Left renal cortex interstitium (tissue), 4 donors: ENCODE measurements at regions not wholly inside any gene's neighbourhood (a gene's known extent, or its start where the extent isn't known, plus 50 kb on each side); places are given as distances from the start of the nearest gene placed in this dataset.

Experiments
- DNase-seq, 4 donors: peaks; one replicate each; pipeline ENCODE4 v3.0.0-alpha.2; 2013; ENCODE audit warnings: low read depth in 4 of 4, low spot score in 2 of 4, missing footprints in 1 of 4

- DNase-seq: no peak
Observed at GRCh38 chr2:60174146-60174545, 379.3 kb downstream of the BCL11A start.

DNA sequence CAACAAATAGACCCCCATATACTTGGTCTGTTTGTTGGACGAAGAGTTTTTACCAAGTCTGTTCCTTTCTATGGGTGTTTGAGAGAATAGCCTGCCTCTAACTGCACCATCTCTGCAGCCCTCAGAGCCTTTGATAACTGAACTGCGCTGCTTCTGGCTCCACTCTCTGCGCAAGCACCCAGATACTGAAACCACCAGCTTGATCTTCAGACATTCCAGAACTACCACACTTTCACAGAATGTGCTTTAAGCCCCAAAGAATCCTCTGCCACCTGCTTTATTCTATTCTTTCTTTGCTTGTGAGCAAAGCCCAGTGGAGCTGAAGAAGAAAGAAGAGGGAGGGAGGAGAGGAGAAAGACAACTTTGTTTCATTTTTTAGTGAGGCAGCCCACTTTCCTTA lies 380.7 kb downstream of the BCL11A start:
- no peak for DNase-seq

DNA sequence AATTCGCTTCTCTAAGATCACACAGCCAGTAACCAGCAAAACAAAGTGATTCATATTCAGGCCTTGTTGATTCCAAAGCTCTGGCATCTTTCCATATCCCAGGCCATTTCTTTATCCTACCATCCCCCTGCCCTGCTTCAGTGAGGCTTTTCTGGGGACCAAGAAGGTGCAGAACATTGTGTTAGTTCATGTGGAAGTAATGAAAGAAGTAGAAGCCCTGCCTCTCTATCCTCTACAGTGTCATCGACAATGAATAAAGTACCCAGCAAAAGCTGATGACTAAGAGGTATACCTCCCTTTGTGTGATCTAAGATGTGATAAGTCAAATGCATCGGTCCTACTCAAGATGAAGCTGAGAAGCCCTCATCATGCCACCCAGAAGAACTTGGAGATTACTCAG lies 383.2 kb downstream of the BCL11A start:
- DNase-seq: no peak

- no peak for DNase-seq
Observed at GRCh38 chr2:60168247-60168646, 385.2 kb downstream of the BCL11A start.

DNA sequence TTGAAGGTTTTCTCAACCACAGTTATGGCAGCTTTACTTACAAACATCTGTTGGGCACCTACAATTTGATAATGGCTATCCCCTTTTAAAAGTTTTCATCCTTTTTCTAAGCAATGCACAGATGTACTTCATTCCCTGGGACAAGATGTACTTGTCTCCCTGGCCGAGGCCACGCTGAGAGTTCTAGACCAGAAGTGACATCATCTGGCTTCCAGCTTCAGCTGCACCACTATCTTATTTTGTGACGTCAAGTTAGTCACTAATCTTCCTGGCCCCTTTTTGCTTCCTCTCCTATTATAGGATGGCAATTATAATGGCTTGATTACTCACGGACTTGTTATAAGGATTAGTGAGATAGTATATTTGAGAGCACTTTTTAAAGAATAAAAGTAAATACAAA lies 386.4 kb downstream of the BCL11A start:
- no peak for DNase-seq

GRCh38 chr2:60163691-60164090 lies 389.8 kb downstream of the BCL11A start:
- DNase-seq: no peak

- no peak for DNase-seq
Observed at GRCh38 chr2:60159519-60159918, 393.9 kb downstream of the BCL11A start.

DNA sequence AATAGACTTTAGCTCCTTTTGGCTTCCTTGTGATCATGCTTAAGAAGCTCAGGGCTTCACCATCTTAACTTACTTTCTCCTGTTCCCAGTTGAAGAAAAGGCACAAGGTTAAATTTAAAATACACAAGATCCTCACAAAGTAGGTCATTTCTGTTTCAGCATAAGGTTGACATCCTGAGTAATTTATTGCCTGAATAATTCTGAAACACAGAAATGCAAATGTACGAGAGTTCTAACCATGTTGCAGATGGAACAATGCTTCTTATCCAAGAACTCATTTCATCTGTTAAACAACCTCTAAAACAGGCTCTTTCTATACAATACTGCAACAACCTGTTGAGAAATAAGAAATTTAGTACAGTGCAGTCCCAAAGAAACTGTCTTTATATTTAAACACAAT lies 395.2 kb downstream of the BCL11A start:
- no peak for DNase-seq

GRCh38 chr2:60157283-60157682 lies 396.2 kb downstream of the BCL11A start:
- DNase-seq: no peak

DNA sequence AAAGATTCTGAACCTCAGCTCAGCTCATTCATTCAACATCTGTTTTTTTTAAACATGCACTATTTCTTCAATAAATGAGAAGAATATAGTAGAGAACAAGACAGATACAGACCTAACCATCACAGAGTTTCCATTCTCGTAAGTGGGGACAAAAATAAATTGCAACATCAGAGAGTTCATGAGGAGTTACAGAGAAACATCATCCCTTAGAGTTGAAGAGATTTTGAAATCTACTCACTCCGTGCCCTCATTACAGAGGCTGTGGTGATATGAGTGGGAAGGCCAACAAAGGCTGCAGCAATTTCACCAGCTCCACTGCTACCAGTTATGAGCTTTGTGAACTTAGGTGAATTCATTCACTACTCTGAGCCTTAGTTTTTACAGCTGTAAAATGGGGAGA lies 399.3 kb downstream of the BCL11A start:
- no peak for DNase-seq

DNA sequence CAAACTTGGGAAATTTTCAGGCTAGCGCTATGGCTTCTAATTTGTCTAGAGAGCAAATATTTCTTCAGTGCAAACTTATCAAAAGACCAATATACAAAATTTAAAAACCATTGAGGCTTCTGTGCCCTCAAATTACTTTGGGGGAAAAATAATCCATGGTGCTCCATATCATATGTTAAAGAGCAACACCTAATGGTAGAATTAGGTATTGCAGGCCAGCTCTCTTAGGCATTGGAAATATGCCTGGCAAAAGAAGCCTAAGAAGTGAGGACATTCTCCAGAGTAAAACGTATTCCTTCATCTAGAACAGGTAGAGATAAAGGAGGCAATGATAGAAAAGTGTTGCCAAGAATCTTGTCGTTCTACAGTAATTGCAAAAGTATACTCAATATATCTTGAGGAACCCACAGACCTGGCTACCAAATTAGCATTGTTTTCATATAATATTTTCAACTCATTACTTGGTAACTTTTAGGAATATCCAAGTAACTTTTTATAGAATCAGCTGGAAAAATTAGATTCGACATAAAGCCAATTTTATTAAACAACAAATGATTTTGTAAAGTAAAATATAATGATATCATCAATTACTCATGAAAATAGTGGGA lies 401.1 kb downstream of the BCL11A start:
- no peak for DNase-seq

GRCh38 chr2:60149176-60149575 lies 404.3 kb downstream of the BCL11A start:
- no peak for DNase-seq

DNA sequence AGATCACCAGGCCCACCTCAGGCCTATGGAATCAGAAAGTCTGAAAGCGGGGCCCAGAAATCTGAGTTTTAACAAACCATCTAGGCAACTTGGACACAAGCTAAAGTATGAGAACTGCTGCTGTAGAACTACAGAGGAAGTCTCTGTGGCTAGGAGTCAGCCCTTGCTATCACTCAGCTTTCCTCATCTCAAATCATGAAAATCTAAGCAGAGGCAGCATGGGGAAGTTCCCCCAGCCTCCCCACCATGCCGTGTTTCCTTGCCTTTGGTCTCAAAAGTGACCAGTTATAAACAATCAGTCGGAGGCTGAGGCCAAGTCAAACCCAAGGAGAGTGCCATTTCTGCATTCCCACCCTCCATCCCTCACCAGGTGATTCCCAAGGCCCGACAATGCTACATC lies 404.7 kb downstream of the BCL11A start:
- no peak for DNase-seq

DNA sequence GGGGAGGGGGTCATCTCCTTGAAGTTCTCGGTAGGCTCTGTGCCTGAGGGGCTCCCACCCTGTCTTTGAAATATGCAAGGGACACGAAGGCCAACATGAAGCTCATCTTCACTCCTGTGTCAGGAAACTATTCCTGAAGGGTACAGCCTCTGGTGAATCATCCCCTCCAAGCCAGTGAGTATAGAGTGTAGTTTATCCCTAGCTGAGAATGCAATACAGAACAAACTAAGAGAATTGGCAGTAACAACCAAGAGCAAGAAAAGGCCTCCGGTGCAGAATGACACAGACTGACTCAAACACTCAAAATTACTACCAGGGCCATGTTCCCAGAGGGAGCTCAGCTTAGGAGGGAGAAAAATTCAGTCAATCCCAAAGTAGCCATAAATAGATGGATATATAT lies 413.3 kb downstream of the BCL11A start:
- DNase-seq: no peak

DNA sequence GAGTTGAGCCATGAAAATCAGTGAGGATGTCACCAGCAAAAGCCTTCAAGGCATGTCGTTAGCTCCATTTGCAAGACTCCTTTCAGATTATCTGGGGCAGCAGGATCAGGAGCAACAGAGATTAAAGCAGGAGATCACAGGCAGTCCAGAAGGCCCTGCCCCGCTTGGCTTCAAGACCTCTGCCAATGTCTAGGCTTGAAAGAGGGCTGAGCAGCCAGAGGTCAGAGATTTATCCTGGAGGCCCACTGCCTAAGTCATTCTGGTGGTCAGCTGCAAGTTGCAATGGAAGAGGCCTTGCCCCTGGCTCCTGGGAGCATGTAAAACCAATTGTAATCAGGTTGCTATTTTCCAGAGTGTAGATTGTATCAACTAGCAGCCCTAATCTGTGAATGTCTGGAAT lies 416.5 kb downstream of the BCL11A start:
- no peak for DNase-seq

DNA sequence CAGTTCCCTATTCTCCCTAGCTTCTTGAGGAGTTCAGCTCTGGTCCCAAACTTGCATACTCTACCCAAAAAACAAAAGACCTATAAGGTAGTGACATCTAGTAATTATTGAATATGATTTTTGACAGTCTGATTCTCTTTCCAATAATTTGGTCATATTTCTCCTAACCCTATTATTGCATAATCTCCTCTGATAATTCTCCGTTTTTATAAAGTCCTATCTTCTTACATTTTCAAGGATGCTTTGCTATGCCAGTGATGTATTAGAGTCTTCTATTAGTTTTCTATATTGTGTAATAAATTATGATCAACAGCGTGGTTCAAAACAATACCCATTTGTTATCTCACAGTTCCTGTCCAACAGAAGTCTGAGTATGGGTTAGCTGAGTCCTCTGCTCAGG lies 426.3 kb downstream of the BCL11A start:
- DNase-seq: no peak

GRCh38 chr2:60125611-60126426 lies 427.6 kb downstream of the BCL11A start:
- DNase-seq: no peak

DNA sequence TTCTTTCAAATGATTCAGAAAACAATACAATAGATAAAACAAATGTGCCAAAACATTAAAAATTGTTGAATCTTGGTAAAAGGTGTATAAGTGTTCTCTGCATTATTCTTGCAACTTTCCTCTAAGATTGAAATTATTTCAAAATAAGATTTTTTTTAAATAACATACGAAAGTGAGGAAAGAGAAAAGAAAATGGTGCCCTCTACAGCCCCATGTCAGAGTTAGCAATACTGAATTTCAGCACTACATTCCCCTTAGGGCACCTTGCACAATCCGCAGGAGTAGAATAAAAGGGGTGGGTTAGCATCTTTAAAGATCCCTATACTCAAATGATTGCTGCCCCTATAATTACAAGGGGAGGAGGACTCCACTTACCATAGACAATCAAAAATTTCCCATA lies 433.7 kb downstream of the BCL11A start:
- no peak for DNase-seq

DNA sequence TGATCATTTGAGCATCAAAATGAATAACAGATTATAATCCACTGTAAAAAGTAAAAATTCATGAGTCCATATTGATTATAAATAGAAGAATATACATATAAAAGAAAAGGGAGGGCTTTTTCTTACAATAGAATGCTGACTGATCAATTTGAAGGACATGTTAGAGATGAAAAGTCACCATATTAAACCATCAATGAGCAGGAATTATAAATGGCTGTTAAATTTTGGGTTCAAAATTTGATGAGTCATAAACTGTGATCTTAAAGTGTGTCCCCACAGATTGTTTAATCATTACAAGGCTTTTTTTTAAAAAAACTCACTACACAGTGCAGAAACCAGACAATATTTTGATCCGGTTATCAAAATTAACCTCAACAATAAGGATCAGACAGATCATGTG lies 434.5 kb downstream of the BCL11A start:
- DNase-seq: no peak

- DNase-seq: no peak
Observed at GRCh38 chr2:60118061-60118460, 435.4 kb downstream of the BCL11A start.

DNA sequence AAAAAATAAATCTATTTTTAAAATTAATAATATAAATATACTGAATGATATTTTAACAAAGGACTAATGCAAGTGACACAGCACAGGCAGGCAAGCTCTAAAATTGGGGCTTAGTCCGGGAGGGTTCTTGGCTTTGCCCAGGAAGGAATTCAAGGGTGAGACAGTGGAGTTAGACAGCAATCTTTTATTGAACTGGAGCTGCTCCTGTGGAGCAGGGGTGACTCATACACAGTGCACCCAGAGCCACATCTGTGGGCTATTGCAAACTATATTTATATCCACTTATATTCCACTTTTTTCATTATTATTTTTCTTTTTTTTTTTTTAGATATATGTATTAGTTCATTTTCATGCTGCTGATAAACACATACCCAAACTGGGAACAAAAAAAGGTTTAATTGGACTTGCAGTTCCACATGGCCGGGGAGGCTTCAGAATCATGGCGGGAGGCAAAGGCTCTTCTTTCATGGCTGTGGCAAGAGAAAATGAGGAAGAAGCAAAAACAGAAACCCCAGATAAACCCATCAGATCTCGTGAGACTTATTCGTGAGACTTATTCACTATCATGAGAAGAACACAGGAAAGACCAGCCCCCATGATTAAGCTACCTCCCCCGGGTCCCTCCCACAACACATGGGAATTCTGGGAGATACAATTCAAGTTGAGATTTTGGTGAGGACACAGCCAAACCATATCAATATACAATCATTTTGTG lies 437.1 kb downstream of the BCL11A start:
- DNase-seq: no peak

DNA sequence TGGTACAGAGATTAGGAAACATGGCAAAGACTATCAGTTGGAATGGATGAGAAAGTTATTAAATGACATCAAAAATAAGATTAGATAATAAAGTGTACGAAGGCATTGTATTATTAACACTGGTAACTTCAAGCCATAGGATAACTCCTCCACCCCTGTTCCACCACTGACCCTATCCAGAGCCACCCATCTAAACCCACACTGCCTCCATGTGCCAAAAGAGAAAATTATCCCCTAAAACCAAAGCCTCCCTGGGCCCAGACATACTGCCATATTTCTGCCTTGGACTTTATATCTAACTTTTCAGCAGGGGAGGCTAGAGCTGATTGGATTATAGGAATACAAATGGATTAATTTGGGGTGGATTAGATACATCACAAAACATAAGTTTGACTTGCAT lies 443.7 kb downstream of the BCL11A start:
- no peak for DNase-seq
